CD4-positive, alpha-beta T cell treated with Interleukin-2 at 100 ng/mL for 4 hours (primary cell): ENCODE measurements at regions not wholly inside any gene's neighbourhood (a gene's known extent, or its start where the extent isn't known, plus 50 kb on each side); places are given as distances from the start of the nearest gene placed in this dataset.
"Not testable (repeated sequence)": the region's sequence is repeated elsewhere in the genome, so short reads cannot be mapped to it uniquely, and the experiment has no call there.

ENCODE experiments used
- DNase-seq: peaks from one replicate; pipeline ENCODE4 v3.0.0-alpha.2; 2020; ENCODE audit warnings: low spot score

DNA sequence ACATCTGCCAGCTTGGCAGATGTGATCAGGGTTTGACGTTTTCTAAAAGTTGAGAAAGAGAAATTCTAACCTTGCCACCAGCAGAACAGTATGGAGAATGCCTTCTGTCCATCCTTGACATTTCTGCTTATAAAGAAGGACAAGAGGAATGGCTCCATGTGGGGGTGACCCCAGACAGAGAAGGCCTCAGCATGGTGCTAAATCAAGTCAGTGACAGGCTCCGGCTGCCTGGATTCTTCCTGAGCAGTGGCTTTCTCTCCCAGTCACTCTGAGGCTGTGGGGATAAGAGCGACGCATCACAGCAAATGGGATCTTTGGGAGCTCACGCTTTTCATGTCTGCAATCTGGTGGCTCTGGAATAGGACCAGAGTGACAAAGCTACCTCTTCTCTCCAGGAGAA lies 640.2 kb upstream of the CAMK1G start:
- DNase-seq, result no peak

DNA sequence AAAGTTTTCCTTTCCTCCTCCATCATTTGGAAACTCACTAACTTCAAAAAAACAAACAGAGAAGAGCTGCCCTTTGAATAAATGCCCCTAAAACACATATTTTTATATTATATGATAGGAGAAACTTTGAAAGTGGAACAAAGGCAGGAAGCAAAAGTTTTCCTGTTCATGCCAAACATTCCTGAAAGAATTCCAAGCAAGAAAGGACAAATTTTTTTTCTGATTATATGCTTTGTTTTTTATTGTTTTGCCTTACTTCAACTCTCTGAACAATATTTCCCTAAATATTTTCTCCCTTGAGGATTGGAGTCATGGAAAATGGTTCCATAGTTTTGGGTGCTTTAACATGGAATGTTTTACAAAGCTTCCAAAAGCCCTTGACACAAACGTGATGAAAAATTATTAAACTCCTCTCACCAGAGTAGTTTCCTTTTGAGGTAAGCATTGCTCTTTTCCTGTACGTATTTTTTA lies 638.5 kb upstream of the CAMK1G start:
- no peak for DNase-seq

DNA sequence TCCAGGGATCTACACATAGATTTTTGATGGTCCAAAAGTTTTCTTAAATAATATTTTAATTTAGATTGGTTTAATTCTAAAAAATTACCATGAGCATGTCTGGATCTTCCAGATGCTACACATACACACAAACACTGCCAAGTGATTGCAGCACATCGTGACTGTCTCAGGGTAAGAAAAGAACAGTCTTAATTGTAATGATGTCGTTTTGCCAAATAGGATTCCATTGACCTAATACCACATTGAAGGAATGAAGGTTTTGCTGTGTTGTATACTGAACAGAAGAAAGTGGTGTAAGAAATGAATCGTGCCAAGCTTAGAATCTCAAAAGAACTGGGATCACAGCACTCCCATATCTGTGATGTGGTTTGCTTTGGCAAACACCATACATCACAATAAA lies 633.3 kb upstream of the CAMK1G start:
- DNase-seq, result no peak

DNA sequence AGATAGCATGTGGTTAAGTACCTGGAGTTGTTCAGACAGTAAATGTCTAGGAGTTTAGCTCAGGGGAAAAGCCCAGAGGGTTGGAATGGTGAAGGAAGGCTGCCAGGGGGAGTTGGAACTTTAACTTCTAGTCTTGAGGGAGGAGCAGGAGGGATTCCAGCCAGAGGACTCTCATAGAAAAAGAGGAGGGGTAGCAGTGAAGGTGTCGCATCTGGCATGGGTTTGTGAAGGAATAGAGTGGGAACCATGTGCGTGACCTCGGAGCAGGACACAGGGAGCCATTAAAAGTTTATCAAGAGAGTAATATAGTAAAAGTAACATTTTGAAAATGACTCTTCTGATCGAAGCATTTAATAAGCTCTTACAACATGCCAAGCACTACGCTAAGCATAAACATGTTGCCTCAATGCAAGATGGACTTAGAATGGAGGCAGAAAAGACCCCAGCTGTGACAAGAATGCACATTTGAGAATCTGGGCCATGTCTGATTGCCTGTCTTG lies 632.4 kb upstream of the CAMK1G start:
- DNase-seq, result no peak

DNA sequence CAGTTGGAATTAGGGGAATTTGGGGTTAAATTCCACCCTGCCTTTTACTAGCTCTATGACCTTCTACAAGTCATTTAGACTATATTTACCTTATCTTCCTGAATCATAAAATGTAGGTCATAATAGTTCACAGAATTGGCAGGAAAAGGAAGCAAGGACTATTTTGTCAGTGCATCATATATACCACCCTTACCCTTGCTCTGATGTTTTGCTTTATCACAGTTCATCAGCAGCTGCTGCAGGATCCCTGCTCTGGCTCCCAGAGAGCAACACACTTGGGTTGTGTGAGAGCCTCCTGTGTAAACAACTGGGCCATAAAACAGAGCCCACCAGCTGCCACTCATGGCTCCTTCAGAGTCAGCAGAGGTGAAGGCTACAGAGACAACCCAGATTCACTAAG lies 631.6 kb upstream of the CAMK1G start:
- no peak for DNase-seq

DNA sequence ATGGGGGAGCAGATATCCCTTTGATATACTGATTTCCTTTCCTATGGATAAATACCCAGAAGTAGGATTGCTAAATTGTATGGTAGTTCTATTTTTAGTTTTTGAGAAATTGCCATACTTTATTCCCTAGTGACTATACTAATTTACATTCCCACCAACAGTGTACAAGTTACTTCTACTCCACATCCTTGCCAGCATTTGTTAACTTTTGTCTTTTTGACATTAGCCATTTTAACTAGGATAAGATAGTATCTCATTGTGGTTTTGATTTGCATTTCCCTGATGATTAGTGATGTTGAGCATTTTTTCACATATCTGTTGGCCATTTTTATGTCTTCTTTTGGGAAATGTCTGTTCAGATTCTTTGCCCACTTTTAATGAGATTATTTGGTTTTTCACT lies 620.6 kb upstream of the CAMK1G start:
- no peak for DNase-seq

DNA sequence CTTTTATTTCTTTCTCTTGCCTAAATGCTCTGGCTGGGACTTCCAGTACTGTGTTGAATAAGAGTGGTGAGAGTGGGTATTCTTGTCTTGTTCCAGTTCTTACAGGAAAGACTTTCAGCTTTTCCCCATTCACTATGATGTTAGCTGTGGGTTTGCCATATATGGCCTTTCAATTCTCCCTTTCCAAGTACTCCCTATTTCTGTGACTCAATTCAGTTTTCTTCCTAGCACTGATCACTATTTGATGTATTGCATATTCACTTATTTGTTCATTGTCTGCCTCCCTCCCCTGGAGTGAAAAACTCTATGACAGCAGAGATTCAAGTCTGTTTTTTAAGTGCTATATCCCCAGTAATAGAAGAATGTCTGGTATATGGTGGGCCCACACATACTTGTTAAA lies 618.2 kb upstream of the CAMK1G start:
- no peak for DNase-seq

DNA sequence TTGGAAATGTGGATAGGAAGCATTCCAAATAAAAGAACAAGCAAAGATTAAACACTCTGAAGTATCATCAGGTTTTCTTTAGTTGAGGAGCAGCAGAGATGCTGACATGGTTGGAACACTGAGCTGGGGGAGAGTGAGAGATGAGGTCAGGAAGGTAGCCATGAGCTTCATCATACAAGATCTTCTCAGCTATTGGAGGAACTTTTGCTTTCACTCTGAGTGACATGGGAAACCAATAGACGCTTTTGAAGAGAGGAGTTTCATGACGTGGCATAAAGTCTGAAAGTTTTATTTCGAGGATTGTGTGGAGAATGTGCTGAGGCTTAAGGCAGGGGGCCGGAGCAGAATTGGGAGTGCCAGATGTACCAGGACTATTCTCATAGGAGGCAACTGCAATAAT lies 616.2 kb upstream of the CAMK1G start:
- no peak for DNase-seq

DNA sequence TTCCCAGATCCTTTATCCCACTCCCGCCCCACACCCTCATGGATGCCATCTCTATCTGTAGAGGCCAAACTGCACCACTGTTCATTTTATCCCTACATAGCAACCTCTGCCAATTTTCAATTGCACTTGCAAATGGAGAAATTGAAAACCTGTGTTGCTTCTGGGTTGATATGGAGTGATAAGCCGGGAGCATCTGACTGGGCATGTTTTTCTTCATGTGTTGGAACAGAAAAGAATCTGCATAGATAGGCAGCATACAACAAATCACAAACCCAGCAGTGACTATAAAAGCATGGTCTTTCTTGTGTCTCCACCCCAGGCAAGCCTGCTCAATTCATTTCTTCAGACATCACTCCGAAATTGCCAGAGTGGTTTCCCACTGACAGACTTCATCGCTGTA lies 608.8 kb upstream of the CAMK1G start:
- no peak for DNase-seq

DNA sequence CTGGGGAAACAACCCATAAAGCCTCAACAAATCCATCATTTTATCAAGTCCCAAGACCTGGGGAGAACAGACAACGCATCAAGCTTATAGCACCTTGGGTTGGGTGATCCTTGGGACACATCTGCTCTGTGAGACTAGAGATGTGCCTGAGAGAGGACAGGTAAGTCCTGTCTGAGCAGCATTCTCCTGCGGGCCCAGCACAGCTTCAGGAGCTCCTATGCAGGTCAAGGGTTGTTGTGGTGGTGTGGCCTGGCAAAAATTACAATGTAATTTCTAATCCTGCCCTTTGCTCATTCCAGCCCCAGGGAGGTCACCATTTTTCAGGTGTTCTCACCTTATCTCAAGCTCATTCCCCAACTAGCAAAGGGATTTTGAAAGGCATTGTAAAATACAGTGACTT lies 608.1 kb upstream of the CAMK1G start:
- no peak for DNase-seq

DNA sequence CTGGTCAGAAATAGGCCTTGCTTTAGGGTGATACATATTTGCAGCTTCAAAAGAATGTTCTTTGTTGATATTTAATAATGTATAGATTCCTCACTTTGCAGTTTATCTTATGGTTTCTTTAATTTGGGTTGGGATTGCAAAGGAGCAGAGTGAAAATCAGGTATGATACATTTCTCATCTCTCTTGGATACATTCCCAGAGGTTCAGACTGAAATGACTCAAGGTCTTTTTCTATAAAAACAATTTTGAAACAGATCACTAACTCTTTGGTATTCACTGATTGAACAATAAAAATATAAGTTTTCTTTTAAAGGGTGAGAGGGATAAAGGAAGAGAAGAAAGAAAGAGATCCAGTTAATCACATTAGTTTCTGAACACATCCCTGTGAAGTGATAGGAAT lies 606.5 kb upstream of the CAMK1G start:
- DNase-seq, result no peak

DNA sequence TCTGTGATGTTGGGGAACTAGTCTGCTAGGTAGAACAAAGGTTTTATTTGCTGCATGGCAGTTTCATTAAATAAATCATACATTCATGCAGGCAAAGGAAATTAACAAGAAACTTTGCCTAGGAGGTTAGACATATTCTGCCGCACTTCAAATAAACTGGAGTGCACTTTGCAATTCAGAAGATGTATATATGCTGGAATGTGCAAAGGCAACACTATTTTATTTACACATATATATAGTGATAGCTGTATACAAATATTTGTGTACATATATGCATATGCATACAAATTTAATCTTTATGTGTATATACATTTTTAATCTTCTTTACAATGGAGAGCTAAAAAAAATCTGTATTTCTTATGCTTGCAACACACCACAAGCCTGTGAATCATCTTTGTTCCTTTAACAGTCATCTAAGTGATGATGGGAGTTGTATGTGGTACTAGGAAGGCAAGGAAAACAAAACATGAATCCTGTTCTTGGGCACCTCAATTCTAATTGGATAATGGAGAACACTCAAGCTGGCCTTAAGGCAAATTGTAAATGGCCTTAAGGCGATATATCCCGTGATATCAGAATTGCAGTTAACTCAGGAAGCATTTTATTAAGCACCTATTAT lies 605.8 kb upstream of the CAMK1G start:
- no peak for DNase-seq

DNA sequence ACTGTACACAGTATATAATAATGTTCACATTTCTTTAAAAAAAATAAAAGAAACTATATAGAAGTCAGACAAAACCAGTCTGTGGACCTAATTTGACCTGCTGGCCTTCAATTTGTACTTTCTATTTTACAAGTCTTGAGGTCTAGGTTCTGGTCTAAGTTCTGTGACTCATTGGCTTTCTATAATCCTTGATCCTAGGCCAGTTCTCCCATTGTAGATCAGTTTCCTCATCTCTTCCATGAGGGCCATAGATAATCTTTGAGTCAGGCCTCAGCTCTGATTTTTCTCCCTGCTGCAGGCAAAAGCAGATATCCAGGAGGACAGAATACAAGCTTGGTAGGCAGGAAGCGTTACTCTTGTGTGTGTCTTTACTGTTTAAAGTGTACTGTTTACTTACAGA lies 603.7 kb upstream of the CAMK1G start:
- DNase-seq, result no peak

DNA sequence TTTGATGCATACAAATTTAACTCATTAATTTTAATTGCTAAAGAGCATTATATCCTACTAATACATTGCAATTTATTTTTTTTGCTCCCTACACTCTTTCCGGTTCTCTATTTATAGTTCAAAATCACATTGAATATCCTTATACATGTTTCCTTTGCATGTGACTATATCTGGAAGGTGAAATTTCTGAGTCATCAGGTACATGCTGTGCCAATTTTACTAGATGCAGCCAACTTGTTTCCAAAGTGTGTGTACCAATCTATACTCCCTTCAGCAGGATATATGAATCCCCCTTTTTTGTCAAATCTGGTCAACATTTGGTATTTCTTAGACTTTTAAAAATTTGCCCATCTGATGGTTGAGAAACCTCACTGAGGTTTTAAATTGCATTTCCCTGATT lies 602.9 kb upstream of the CAMK1G start:
- DNase-seq, result no peak

DNA sequence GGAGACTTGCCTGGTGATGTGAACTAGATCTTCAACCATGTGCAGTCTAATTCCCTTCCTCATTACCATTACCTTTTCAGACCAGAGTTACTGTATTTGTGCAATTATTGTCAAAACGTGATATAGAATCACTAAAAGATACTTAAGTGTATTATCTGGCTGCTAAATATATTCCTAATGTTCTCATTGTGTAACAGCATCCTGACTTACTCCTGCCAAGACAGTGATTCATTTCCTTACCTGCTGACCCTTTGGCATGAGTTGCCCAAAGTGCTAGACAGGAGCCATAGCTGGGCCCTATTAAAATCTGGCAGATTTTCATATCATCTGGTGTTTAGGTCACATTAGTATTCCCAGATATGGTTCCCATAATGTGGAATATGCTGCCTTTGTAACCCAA lies 598.3 kb upstream of the CAMK1G start:
- no peak for DNase-seq

DNA sequence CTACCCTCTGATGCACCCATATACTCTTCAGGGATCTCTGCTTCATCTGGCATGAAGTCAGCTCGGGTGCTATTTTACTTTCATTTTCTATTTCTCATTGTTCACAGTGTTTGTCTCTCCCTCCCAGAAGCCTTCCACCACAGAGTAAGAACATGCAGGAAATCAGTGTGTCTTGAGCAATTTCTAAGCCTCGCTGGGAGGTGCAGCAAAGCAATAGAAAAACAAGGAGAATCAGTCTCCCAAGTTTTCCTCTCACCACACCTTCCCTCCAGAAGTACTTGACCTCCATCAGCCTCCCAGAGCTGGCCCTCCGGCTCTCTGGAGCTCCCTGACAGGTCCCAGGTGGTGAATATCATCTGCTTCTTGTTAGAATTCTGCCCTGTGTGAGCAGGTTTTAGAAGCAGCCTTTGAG lies 594.7 kb upstream of the CAMK1G start:
- peak; percentile 27 for DNase-seq

DNA sequence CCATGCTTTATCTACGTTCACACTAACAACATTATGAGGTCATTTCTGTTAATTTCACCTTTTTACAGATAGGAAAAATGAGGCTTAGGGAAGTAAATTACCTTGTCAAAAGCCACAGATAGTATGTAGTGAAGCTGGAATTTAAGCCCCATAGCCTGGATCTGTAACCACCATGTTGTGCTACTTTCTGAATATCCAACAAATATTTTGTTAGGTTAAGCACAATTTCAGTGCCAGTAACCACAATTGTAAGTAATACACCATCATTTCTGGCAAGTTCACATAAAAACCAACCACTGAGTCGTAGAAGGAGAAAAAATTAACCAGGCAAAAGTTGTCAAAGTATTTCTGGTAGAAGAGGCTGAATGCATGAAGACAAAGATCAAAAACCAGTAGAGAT lies 593.1 kb upstream of the CAMK1G start:
- DNase-seq, result no peak

DNA sequence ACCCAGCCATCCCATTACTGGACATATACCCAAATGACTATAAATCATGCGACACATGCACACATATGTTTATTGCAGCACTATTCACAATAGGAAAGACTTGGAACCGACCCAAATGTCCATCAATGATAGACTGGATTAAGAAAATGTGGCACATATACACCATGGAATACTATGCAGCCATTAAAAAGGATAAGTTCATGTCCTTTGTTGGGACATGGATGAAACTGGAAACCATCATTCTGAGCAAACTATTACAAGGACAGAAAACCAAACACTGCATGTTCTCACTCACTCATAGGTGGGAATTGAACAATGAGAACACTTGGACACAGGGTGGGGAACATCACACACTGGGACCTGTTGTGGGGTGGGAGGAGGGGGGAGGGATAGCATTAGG lies 586.5 kb upstream of the CAMK1G start:
- DNase-seq, result not testable (repeated sequence)

DNA sequence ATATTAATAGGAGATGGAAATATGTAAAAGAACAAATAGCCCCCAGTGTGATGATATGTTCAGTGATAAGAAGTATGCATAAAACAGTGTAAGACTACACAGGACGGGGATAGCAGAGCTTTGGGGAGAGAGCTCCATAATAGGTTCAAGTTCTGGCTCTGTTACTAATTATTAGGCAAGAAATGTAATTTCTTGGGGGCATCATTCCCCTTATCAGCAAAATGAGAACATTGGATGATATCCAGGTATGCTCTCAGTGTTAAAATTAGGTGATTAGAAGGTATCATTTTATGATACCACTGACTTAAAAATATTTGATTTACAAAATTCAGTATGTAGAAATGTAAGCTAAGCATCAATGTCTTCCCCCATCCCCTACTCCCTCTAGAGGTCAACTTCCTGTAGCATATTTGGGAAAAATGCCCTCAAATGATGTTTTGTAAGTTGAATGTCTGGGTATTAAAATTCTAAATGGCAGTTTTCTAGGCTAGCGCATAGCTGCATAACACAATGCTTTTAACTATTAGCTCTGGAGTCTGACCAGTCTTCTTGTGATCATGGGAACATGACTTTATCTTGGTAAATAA lies 585.7 kb upstream of the CAMK1G start:
- no peak for DNase-seq

DNA sequence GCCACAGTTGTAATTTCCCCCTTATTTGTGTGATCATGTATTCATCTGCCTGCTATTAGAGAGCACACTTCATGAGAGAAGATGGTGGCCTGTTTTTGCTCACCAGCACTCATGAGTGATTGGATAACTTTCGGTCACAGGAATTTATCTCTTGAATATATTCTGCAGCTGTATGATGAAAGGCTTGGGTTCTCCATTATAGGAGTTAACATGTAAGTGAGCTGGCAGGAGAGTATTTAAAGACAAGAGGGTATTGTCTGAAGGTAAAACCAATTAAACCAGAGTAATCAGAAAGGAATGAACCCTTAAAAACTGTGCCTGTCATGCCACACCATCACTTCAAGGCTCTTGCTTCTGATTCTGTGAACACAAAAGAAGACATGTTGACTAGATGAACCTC lies 574.9 kb upstream of the CAMK1G start:
- no peak for DNase-seq

DNA sequence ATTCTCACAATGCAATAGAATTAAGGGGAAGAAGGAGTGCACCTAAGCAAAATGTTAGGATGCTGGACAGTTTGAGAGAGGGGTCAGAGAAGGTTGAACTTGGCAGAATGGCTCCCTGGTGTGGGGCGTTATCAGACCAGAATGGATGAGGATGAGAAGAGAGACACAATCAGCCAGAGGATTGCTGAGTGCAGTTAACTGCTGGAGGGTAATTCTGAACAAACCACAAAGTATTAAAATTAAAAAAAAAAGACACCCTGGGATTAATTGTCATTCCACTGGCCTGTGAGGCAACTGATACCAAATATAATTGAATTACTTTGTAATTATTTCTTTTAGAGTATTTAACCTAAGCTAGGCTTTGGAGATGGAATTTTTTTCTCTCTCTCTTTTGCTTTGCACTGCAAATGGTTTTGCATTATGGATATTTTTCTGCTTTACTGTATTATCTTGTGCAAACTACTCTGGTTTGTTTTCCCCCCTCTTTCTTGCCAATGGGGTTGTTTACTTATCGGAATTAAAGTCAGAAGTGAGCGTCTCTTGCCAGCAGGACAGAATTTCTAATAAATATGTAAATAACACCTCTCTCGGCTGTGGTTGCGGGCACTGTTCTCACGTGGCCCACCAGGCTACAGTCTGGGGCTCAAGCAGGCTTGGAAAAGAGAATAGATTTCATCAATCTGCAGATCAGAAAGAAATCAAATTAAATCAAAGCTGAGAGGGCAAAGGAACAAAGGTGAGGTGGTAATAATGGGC lies 572.9 kb upstream of the CAMK1G start:
- no peak for DNase-seq

DNA sequence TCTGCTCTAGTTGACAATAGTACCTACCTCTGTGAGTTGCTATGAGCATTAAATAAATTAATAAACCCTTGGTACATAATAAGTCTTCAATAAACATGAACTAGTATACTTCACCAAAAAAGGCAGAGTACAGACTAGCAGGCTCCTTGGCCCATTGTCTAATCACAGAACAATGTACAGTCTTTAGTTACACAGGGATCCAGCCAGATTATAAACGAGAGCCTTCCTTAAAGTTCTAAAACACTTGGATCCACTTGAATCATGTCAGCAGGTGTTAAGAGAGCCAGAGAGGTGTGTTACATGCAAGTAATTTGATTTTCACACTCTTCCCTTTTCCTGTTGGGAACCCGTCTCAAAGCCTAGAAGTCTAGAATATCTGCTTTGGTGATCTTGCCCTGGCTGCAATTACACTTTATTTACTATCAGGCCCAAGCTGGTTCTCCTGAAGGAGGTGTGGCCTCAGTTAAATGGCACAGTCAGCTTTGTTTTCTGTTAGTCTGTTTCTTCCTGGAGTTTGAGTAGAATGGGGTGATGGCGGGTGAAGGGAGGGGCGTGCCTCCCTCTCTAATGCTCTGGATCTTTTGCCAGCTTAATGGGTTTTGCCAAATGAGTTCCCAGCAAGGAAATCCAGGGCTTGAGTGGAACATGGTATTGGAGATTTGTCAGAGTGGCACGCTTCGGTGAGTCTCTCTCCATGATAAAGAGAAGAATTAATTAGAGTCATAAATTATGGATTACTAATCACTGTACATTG lies 570.9 kb upstream of the CAMK1G start:
- no peak for DNase-seq

DNA sequence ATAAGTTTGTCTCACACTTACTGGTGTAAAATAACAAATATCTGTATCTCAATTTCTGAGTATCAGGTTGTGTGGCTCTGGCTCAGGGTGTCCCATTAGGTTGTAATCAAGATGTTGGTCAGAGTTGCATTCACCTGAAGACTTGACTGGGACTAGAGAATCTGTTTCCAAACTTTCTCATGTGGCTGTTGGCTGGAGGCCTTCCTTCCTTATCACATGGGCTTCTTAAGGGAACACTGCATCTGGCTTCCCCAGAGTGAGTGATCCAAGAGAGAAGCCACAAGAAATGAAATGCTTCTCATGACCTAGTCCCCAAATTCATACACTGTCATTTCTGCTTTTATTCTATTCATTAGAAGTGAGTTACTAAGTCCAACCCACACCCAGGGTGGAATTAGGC lies 568.4 kb upstream of the CAMK1G start:
- DNase-seq, result no peak
